DOHH2 (cell line): ENCODE measurements at regions not wholly inside any gene's neighbourhood (a gene's known extent, or its start where the extent isn't known, plus 50 kb on each side); places are given as distances from the start of the nearest gene placed in this dataset.

ENCODE experiments used
- CTCF ChIP-seq: fragments of 200-600 bp; sonication (generic); IDR thresholded peaks from one replicate; pipeline ENCODE4 v1.5.1; 2014; ENCODE audit warnings: antibody characterized with exemption, mild to moderate bottlenecking, low read depth, low read length; ENCODE audit not compliant: poor library complexity, severe bottlenecking
- EZH2phosphoT487 ChIP-seq: fragments of 200-600 bp; sonication (generic); IDR thresholded peaks from 2 replicates; pipeline ENCODE4 v1.6.1; 2017; ENCODE audit warnings: borderline replicate concordance, mild to moderate bottlenecking, antibody characterized with exemption, low read length, moderate library complexity, mixed read lengths

GRCh38 chrX:42195506-42195905 lies 272.2 kb upstream of the CASK start:
- no peak for TF ChIP-seq CTCF
- no peak for TF ChIP-seq EZH2phosphoT487
